ENCODE measurements at regions not wholly inside any gene's neighbourhood (a gene's known extent, or its start where the extent isn't known, plus 50 kb on each side); places are given as distances from the start of the nearest gene placed in this dataset.

GRCh38 chr12:124096109-124096508, 123.1 kb downstream of the ZNF664 start:
- DNase-seq (ENCODE audit: low spot score) = no peak

GRCh38 chr12:124096869-124097434, 123.9 kb downstream of the ZNF664 start:
- no peak for DNase-seq (ENCODE audit: low spot score)

- no peak for DNase-seq (ENCODE audit: low spot score)
Measured at GRCh38 chr12:124097701-124098100, 124.7 kb downstream of the ZNF664 start.

GRCh38 chr12:124098101-124098757, 125.2 kb downstream of the ZNF664 start:
- no peak for DNase-seq (ENCODE audit: low spot score)

- DNase-seq (ENCODE audit: low spot score) = no peak
Measured at GRCh38 chr12:124098887-124099286, 125.9 kb downstream of the ZNF664 start.

GRCh38 chr12:124099661-124100060, 126.6 kb downstream of the ZNF664 start:
- no peak for DNase-seq (ENCODE audit: low spot score)

- no peak for DNase-seq (ENCODE audit: low spot score)
Measured at GRCh38 chr12:124100572-124101178, 127.7 kb downstream of the ZNF664 start.

GRCh38 chr12:124105546-124105945, 132.5 kb downstream of the ZNF664 start:
- DNase-seq (ENCODE audit: low spot score) = no peak

GRCh38 chr12:124107351-124107750, 134.3 kb downstream of the ZNF664 start:
- no peak for DNase-seq (ENCODE audit: low spot score)

GRCh38 chr12:124109760-124110159, 136.7 kb downstream of the ZNF664 start:
- peak; percentile 58 for DNase-seq (ENCODE audit: low spot score)

GRCh38 chr12:124110372-124110883, 137.4 kb downstream of the ZNF664 start:
- DNase-seq (ENCODE audit: low spot score) = no peak

GRCh38 chr12:124111006-124111405, 138.0 kb downstream of the ZNF664 start:
- DNase-seq (ENCODE audit: low spot score) = no peak

GRCh38 chr12:124114316-124114715, 141.3 kb downstream of the ZNF664 start:
- DNase-seq (ENCODE audit: low spot score) = no peak

GRCh38 chr12:124115496-124115895, 142.5 kb downstream of the ZNF664 start:
- no peak for DNase-seq (ENCODE audit: low spot score)

- no peak for DNase-seq (ENCODE audit: low spot score)
Measured at GRCh38 chr12:124115976-124116690, 143.1 kb downstream of the ZNF664 start.

- DNase-seq (ENCODE audit: low spot score) = no peak
Measured at GRCh38 chr12:124120739-124121138, 147.7 kb downstream of the ZNF664 start.

GRCh38 chr12:124122722-124123121, 149.7 kb downstream of the ZNF664 start:
- DNase-seq (ENCODE audit: low spot score) = no peak

GRCh38 chr12:124123296-124124000, 150.4 kb downstream of the ZNF664 start:
- no peak for DNase-seq (ENCODE audit: low spot score)

GRCh38 chr12:124125203-124125871, 152.3 kb downstream of the ZNF664 start:
- peak; percentile 19 for DNase-seq (ENCODE audit: low spot score)

GRCh38 chr12:124126950-124127655, 154.1 kb downstream of the ZNF664 start:
- DNase-seq (ENCODE audit: low spot score) = no peak

GRCh38 chr12:124129132-124129531, 156.1 kb downstream of the ZNF664 start:
- DNase-seq (ENCODE audit: low spot score) = no peak
